NCI-H146 treated with DMSO at 0.1 percent for 48 hours (cell line): ENCODE measurements at regions not wholly inside any gene's neighbourhood (a gene's known extent, or its start where the extent isn't known, plus 50 kb on each side); places are given as distances from the start of the nearest gene placed in this dataset.
A peak's percentile ranks its signal among the peaks of the same experiment; 100 is the strongest.

Source experiments
- DNase-seq: peaks from one replicate; lab custom pipeline; 2025; ENCODE audit not compliant: unreplicated experiment; lab: John Stamatoyannopoulos, UW

DNA sequence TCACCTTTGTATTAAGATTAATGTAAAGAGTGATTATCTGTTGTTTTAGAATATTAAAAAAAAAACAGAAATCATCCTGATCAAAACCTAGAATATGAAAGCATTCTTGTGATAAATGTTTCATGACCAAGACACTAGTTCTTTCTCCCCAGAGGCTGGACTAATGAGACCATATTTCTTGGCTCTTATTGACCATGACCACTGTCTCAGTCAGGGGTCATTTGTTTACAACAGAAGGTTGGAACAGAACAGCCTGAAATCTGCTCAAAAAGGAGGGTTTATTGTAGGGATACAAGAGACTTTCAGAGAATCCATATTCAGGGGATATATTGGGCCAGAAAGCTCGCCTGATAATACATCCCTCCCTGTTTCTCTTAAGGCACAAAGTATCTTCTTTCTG, 87.7 kb downstream of the TMEM30B start:
- DNase-seq: no peak

DNA sequence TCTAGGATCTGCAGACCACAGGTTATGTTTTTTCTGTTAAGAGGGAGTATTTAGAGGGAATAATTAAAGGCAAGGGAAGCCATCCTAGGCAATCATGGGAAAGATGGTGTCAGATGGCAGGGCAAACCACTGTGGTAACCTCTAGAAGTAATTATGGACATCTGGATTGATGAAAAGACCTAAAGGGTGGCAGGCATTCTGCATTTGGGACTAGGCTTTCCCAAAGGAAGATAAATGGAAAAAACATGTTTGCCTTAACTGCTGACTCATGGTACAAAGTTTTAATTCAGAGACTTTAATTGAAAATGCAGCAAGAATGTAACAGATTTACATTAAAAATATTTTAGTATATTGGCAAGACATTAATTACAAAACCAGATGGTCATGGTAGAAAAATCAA, 88.1 kb downstream of the TMEM30B start:
- DNase-seq: no peak

DNA sequence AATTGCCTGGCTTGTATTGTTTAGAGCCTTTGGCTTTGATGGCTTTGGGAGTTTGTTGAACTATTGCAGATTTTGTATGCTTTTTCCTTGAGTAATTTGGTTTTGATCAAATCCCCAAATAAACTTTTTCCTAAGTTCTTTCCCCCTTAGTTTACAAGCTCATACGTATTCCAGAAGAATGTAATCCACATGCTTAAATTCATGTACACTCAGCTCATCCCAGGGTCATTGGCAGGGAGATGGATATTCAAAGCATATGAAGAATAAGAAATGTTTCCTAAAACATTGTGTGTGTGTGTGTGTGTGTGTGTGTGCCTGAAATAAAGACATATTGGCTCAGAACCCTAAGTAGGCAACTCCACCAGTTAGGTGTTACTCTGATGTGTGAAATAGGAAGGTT, 89.4 kb downstream of the TMEM30B start:
- no peak for DNase-seq

DNA sequence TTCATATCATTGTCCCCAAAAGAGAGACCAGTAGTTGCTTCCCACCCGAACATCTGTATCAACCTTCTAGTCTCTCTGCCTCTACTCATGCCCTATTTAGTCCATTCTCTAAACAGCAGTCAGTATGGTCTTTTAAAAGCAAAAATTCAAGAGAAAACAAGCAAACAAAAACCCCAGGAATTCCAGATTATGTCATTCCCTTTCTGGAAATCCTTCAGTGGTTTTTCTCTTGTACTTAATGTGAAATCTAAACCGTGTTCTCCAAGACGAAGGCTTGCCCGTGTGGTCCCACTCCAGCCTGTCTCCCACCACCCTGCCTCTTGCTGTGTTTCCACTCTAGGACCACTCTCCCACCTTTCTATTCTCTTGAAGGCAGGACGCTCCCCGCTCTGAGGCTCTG, 90.8 kb downstream of the TMEM30B start:
- no peak for DNase-seq

DNA sequence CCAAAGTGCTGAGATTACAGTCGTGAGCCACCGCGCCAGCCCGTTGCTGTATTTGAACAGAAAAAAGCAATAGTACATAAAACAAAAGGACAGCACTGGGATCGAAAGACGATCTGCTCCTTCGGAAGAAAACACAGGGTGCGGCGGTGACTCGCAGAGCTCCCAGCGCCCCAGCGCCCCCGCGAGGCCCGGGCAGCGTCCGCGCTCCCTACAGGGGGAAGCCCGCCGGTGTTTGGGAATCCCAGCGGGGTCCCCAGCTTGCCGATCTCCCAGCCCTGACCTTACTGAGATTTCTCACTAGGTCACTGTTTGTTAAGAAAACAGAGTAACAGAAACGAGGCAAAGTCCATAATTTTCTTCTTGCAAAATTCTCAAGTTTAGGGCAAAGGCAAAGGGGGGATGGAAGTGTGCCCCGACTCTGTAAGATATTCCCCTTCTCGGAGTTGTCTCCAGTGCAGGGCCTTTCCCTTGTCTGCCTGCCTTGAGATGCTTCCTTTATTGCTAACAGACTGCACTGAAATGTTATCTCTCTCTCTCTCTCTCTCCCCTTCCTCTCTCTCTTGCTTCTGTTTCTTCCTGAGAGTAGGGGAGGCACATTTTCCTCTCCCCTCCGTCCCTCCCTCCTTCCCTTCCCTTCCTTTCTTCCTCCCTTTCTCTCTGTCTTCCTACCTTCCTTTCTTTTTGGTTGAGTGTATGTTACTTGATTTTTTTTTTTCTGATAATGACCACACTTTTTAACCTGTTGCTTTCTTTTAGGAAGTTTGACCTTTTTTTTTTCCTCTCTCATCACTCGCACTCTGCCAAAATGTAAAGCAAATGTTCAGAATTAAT, 91.9 kb downstream of the TMEM30B start:
- DNase-seq: no peak

DNA sequence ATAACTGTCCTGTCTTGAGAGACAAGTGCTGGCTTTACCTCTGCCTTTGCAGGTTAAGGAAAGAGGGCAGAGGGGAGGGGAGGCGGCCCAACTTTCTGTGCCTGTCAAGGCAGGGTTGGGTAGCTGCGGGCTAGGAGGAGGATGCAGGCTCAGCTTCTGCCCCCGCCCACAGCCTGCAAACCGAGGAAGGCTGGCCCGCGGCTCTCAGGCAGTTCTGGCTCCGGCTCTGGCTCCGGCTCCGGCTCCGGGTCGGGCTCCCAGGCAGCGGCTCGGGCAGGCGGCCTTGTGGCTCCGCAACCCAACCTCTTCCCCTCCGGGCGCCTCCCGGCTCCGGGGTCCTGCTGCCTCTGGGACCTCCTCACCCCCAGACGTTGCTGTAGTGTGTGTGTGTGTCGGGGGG, 92.9 kb downstream of the TMEM30B start:
- DNase-seq: no peak

DNA sequence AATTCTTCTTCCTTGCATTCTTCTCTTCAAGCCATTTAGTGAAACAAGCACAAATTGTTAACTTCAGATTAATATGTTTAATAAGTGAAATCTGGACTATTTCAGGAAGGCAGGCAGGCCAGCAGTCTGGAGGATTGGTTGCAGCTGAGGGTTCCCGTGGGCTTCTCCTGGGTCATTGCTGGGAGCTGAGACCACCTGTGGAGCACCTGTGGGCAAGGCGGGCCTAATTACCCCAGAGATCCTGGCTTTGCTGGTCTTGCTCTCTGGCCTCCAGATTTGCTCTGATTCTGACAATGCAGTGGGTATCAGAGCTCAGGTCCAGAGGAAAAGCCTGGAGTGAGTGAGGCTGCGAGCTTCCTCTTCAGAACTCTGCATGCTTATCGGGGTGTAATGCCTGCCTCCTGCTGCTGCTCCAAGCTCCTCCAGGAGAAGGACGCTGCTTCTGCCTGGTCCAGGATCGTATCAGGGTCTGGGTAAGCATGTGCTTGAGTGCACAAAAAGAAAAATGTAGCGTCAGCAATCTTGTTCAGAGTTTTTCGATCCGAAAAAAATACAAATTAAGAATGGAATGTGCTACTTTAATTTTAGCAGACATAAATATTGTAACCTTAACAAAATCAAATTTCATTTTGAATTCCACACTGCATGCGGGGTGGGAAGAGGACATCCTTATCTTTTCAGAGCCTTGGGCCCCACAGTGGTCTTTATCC, 93.8 kb downstream of the TMEM30B start:
- DNase-seq: no peak

DNA sequence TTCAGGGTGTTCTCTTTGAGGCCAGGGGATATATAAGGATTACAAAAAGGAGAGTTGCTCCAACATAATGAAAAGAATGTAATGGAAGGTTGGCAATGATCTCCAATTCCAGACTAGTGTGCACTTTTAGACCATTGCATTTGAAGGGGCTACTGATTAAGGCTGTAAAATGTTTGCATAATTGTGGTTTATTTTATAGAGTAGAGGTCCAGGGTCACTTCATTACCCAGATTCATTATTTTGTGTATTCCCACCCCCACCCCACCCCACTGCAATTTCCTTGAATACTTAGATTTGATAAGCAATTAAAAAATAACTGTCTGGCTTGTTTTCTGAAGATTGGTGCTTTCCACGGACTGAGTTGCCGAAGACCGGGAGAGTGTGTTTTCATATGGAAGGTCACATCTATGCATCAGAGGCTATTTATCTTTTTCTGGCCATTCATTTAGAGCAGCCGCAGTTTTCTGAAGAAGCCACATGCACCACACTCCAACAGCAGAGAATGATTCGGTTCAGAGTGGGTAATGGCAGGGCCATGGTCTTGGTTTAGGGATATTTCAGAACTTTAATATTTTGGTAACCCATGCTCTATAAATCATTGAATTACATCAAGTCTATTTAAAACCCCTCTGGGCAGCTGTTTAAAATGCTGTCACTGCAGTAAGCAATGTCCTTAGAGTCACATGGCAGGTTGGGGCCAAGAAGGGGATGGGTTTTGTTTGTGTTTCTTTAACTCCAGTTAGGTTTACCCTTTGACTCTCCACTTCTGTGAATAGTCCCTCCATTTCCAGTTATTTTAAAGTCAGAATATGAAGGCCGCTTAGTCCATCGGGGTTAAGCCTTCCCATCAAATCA, 94.6 kb downstream of the TMEM30B start:
- no peak for DNase-seq

DNA sequence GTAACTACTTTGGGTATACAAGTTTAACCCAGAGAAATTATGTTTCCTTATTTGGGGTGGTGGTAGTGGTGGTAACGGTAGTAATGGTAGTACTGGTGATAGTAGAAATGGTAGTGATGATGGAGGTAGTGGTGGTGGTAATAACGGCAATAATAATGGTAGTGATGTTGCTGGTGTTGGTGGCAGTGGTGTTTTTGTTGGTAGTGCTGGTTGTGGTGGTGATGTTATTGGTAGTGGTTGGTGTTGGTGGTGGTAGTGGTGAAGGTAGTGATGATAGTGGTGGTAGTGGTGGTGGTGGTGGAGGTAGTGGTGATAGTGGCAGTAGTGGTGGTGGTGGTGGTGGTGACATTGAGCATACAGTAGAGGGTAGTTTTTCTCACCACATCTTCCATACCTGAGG, 95.6 kb downstream of the TMEM30B start:
- no peak for DNase-seq

DNA sequence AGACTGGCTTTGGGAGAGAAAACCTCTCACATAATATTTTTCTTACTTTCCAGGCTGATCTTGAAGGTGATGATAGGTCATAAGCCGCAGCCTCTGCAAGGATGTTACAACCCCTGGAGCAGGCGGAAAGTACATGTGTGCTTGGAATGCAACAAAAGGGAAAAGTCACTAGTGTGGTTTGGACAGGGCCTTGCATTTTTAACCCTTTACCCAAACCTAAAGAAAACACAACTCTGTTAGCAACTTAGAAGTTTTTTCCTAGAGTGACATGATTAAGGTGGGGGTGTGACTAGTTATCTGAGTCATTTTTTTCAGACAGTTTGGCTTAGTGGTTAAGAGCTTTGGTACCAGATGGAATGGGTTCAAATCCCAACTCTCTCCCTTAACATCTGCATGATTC, 97.0 kb downstream of the TMEM30B start:
- DNase-seq: no peak

DNA sequence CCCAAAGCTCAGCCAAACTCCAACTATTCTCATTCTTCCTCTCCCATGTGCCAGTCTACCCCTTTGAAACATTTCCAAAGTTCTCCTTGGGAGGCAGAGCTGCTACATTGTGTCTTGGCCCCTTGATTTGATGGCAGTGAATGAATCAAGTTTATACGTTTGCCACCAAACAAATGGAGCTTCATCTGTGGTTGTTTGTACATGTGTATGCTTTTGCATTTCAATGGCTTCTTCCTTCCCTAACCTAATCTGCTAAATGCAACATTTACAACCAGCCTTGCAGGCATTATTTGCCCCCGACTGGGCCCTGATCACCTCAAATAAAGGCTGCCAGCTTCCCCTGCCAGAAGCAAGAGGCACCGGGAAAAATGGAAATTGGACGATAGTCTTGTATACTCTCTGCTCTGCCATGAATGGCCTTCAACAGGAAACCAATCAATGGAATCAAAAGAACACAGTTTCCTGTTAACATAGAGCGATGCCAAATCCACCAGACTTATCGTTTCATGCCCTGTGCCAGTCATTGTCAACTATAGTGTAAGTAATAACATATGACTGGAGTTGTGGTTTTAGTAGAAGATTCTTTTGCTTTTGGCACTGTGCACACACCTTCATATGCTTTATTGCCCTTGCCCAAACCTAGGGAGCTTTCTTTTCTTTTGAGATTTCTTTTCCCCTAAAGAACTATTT, 97.8 kb downstream of the TMEM30B start:
- DNase-seq: peak; percentile 10

DNA sequence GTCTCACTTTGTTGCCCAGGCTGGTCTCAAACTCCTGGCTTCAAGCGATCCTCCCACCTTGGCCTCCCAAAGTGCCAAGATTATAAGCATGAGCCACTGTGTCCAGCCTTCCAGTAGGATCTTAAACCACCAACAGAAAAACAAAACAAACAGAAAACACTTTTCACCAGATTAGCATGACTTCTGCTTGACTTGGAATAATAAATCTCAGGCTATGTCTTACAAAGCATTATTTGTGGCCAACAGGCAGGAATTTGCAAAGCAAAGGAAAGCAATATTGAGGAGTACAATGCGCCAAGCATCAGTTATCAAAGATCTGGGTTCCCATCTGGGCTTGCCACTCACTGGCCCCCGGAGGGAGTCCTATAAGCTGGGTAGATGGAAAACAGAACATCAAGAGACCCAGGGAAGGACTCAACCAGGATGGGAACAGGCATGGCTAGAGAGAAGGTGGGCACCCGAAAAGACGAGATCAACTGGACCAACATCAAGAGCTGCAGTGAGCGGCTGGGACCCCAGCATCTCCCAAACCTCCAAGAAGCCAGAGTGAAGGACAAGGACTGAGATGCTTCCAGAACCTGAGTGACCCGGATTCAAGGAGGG, 101.2 kb downstream of the TMEM30B start:
- DNase-seq: no peak

DNA sequence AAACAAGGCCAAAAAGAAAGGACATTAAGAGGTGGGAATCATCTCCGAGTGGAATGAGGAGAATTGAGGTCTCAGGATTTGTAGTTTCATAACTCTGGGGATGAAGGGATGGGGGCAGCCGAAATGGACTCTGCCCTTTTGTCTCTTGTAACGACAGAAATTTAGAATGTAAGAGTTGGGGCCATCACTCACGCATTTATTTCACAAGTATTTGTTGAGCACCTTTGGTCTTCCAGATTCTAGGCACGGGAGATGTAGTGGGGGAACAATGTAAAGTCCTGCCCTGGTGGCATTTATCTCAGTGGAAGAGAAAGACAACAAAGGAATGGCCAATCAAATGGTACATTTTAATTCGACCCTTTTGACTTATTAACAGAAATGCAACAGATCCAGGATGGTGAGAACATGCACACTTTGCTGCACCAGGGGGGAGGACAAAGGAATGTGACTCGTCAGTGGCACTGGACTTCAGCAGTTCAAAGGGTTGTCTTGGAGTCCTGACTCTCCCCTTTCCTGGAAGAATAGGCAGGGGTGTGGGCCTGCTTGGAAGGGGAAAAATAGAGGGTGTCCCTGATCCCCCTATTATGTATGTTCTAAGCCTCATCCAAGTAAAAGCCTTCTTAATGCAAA, 102.0 kb downstream of the TMEM30B start:
- no peak for DNase-seq

DNA sequence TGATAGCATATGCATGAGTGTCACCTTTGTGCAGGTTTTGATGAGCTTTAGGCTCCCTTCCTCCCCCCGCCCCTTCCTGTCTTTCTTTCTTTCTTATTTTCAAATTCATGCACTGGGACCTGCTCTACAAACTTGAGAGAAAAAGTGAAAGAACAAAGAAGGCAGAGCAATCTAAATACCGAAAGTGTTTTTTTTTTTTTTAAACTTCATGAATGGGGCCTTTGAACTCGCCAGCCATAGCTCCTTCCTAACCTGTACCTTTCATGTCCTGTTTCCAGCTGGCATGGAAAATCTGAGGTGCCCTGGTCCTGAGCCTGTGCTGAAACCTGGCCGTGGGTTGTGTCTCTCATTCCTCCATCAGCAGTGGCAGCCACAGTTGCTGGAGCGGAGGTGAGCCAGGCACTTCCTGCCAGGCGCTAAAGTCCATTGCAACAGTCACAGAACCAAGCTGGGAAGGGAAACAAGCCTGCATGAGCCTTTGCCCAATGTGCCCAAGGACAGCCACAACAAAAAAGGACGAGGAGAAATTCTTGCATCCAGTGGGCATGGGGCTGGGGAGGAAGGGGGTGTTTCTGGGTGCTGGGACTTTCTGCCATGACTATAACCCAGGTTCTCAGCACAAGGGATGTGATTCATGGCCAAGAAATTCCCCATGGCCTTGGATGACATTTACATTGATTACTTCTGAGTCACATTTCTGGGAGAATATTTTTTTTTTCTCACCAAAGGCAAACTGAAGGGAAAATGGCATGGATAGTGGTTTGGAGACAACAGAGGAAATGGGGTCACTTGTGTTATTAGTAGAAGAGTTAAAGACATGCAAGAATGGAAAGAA, 102.7 kb downstream of the TMEM30B start:
- no peak for DNase-seq

DNA sequence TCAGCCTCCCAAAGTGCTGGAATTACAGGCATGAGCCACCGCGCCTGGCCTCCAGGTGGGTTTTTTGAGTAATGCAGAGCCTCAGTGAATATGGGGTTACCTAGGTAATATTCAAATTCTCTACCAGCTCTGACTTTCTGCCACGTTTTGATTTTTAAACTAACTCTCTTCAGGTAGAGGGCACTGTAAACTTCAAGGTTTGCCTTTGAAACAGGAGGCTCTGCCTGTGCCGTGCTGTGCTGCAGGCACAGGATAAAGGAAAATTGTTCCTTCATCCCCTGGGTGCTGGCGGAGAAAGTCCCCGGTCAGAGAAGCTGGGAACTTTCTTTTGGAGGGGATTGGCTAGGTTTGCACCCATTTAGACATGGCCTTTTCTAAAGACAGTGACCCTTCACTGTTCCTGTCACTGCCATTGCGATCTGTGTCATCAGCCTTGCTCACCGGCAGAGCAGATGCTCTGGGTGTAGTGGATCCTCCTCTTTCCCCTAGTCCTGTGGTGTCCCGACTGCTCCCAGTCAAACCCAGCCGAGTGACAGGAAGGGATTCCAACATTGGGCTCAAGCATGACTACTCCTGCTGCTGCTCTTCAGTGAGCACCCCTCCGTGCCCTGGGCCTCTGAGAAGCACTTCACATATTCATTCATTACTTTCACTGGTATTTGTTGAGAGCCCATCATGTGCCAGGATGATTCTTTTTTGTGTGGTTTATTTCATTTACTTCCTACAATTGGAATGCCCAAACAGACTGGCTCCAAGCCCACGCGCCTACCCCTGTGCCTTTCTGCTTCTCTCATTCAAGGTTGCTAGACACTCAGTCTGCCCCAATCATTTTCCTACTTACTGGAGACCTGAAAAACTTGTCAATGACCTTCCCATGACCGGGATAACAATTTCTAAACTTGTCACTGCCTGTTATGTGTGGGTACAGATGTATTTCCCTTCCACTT, 103.6 kb downstream of the TMEM30B start:
- DNase-seq: no peak

DNA sequence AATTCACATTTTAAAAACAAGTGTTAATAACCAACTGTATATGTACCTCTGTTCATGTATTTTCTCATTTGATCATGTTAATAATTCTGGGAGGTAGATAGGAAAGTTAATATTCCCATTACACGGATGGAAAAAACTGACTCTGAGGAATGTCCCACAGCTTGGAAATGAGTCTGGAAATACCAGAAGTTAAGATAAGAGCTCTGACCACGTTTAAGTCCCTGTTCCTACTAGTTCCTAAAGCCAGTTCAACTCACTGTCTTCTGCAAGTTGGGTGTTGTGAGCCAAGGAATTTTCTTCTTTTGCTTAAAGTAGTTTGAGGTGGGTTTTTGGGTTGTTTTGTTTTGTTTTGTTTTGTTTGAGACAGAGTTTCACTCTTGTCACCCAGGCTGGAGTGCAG, 104.5 kb downstream of the TMEM30B start:
- DNase-seq: no peak

DNA sequence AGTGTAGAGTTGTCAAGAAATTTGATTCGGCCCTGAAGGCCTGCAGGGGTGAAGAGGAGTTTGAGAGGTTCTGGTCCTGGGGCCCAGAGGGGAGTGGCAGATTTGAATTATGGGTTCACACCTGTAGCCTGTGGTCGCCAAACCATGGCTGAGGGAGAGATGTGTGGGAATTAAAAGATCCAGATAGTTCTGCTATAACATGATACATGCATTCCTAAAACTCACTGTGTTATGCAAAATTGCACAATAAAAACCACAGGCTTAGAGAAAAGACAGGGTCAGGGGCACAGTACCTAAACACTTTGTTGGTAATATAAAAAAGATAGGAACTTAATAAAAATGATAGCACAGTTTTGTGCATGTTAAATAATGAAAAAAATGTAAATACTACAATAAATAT, 106.2 kb downstream of the TMEM30B start:
- no peak for DNase-seq

DNA sequence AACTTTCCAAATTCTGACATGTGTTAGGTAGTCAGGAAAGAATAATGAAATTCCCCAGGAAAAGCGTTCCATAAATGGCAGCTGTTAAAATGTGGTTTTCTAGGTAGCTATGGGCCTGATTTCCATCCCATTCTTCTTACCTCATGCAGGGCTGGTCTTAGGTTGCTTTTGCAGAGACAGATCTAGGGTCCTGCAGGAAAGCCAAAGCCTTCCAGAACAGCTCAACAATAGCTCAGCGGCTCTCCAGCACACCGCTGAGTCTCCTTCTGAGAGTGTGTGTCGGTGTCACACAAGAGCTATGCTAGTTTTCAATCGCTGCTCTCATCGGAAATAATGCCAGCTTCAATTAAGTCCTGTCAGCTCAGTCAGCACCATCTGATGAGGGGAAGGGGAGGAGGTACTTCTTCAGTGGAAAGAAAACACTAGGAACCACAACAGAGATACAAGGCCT, 106.7 kb downstream of the TMEM30B start:
- DNase-seq: no peak
